ENCODE measurements at regions not wholly inside any gene's neighbourhood (a gene's known extent, or its start where the extent isn't known, plus 50 kb on each side); places are given as distances from the start of the nearest gene placed in this dataset.
A peak's percentile ranks its signal among the peaks of the same experiment; 100 is the strongest.

- 40% methylated on average over 1 of the region's 3 CpGs for WGBS (ENCODE audit: insufficient coverage)
- no peaks in the 10 kb centered on the region for H3K27me3 ChIP-seq (replicated peaks in 1 of 2; ENCODE audit: control insufficient read depth in 2 of 2, extremely low read depth in 1 of 2, insufficient read depth in 2 of 2, low read length in 1 of 2)
- H3K27ac Mint-ChIP-seq: no peak overlapping the region
- no peak for ATAC-seq (replicated peaks in 1 of 4)
- DNase-seq: no peak
- no peak overlapping the region for H3K4me3 ChIP-seq (ENCODE audit: control insufficient read depth in 1 of 2, extremely low read depth in 1 of 2, low read length in 1 of 2)
- H3K9me3 Mint-ChIP-seq: no peaks in the 10 kb centered on the region
- H3K36me3 ChIP-seq (ENCODE audit: control insufficient read depth in 2 of 2, extremely low read depth in 1 of 2, insufficient read depth in 1 of 2, low read length in 1 of 2): no peaks in the 10 kb centered on the region
- no peaks in the 10 kb centered on the region for H3K4me1 ChIP-seq (ENCODE audit: control insufficient read depth in 1 of 2, extremely low read depth in 1 of 2, insufficient read depth in 2 of 2, low read length in 2 of 2)
- H3K27me3 Mint-ChIP-seq: peaks cover 2 to 6% of the 10 kb centered on the region in 2 donors
- no peaks in the 10 kb centered on the region for H3K9me3 ChIP-seq
- no peak overlapping the region for H3K27ac ChIP-seq (ENCODE audit: low read length)
- no peaks in the 10 kb centered on the region for H3K36me3 Mint-ChIP-seq
- CTCF ChIA-PET: no interaction called here
- no peaks in the 10 kb centered on the region for H3K4me1 Mint-ChIP-seq
- POLR2A ChIA-PET: interaction anchor here in 1 of 2 donors (0.6 kb wide), 1 partner anchor 578 kb away, joined by 6 read pairs; no protein-coding TSS in a partner anchor
- no peak overlapping the region for H3K4me3 Mint-ChIP-seq
Measured at GRCh38 chr4:81930506-81931238, 443.1 kb downstream of the HNRNPD start.

- ChIA-PET POLR2A (no interaction called here), CTCF (interaction anchor here in 1 of 2 donors (0.6 kb wide), 1 partner anchor 48 kb away, joined by 3 read pairs; no protein-coding TSS in a partner anchor)
- Mint-ChIP-seq H3K4me3 (no peak overlapping the region), H3K27me3 (peaks cover 14 to 23% of the 10 kb centered on the region in 2 donors), H3K36me3 (no peaks in the 10 kb centered on the region), H3K27ac (no peak overlapping the region), H3K4me1 (peaks cover 0 to 2% (median 0%) of the 10 kb centered on the region in 3 donors), H3K9me3 (no peaks in the 10 kb centered on the region)
- no peak overlapping the region for H3K27ac ChIP-seq (ENCODE audit: low read length)
- no peaks in the 10 kb centered on the region for H3K9me3 ChIP-seq
- 40% methylated on average over 1 of the region's 2 CpGs for WGBS (ENCODE audit: insufficient coverage)
- no peak for ATAC-seq (replicated peaks in 1 of 4)
- H3K27me3 ChIP-seq (replicated peaks in 1 of 2; ENCODE audit: control insufficient read depth in 2 of 2, extremely low read depth in 1 of 2, insufficient read depth in 2 of 2, low read length in 1 of 2): peaks cover 0 to 5% of the 10 kb centered on the region in 2 experiments
- H3K36me3 ChIP-seq (ENCODE audit: control insufficient read depth in 2 of 2, extremely low read depth in 1 of 2, insufficient read depth in 1 of 2, low read length in 1 of 2): no peaks in the 10 kb centered on the region
- DNase-seq: no peak
- H3K4me1 ChIP-seq (ENCODE audit: control insufficient read depth in 1 of 2, extremely low read depth in 1 of 2, insufficient read depth in 2 of 2, low read length in 2 of 2): no peaks in the 10 kb centered on the region
- no peak overlapping the region for H3K4me3 ChIP-seq (ENCODE audit: control insufficient read depth in 1 of 2, extremely low read depth in 1 of 2, low read length in 1 of 2)
Measured at GRCh38 chr4:81923140-81923539, 450.7 kb downstream of the HNRNPD start.

- no peaks in the 10 kb centered on the region for H3K9me3 Mint-ChIP-seq
- no peaks in the 10 kb centered on the region for H3K9me3 ChIP-seq
- no peak for ATAC-seq (replicated peaks in 1 of 4)
- H3K36me3 ChIP-seq (ENCODE audit: control insufficient read depth in 2 of 2, extremely low read depth in 1 of 2, insufficient read depth in 1 of 2, low read length in 1 of 2): no peaks in the 10 kb centered on the region
- H3K4me3 ChIP-seq (ENCODE audit: control insufficient read depth in 1 of 2, extremely low read depth in 1 of 2, low read length in 1 of 2): no peak overlapping the region
- H3K27ac ChIP-seq (ENCODE audit: low read length): no peak overlapping the region
- CTCF ChIA-PET: no interaction called here
- H3K4me1 ChIP-seq (ENCODE audit: control insufficient read depth in 1 of 2, extremely low read depth in 1 of 2, insufficient read depth in 2 of 2, low read length in 2 of 2): no peaks in the 10 kb centered on the region
- POLR2A ChIA-PET: no interaction called here
- H3K4me1 Mint-ChIP-seq: peaks cover 0 to 2% (median 0%) of the 10 kb centered on the region in 3 donors
- peaks cover 0 to 5% of the 10 kb centered on the region in 2 experiments for H3K27me3 ChIP-seq (replicated peaks in 1 of 2; ENCODE audit: control insufficient read depth in 2 of 2, extremely low read depth in 1 of 2, insufficient read depth in 2 of 2, low read length in 1 of 2)
- H3K4me3 Mint-ChIP-seq: no peak overlapping the region
- peaks cover 14 to 23% of the 10 kb centered on the region in 2 donors for H3K27me3 Mint-ChIP-seq
- DNase-seq: no peak
- no peak overlapping the region for H3K27ac Mint-ChIP-seq
- no peaks in the 10 kb centered on the region for H3K36me3 Mint-ChIP-seq
- no CpG with 5 or more reads among the region's 3 CpGs for WGBS (ENCODE audit: insufficient coverage)
Measured at GRCh38 chr4:81922313-81922712, 450.6 kb upstream of the RASGEF1B start.

- Mint-ChIP-seq H3K36me3 (no peaks in the 10 kb centered on the region), H3K27ac (no peak overlapping the region), H3K4me3 (no peak overlapping the region), H3K9me3 (no peaks in the 10 kb centered on the region), H3K4me1 (peaks cover 0 to 2% (median 0%) of the 10 kb centered on the region in 3 donors), H3K27me3 (peaks cover 14 to 20% of the 10 kb centered on the region in 2 donors)
- Histone ChIP-seq H3K4me3 (ENCODE audit: control insufficient read depth in 1 of 2, extremely low read depth in 1 of 2, low read length in 1 of 2) (no peak overlapping the region), H3K27me3 (replicated peaks in 1 of 2; ENCODE audit: control insufficient read depth in 2 of 2, extremely low read depth in 1 of 2, insufficient read depth in 2 of 2, low read length in 1 of 2) (peaks cover 0 to 5% of the 10 kb centered on the region in 2 experiments), H3K9me3 (no peaks in the 10 kb centered on the region), H3K36me3 (ENCODE audit: control insufficient read depth in 2 of 2, extremely low read depth in 1 of 2, insufficient read depth in 1 of 2, low read length in 1 of 2) (no peaks in the 10 kb centered on the region), H3K27ac (ENCODE audit: low read length) (no peak overlapping the region), H3K4me1 (ENCODE audit: control insufficient read depth in 1 of 2, extremely low read depth in 1 of 2, insufficient read depth in 2 of 2, low read length in 2 of 2) (no peaks in the 10 kb centered on the region)
- ATAC-seq (replicated peaks in 1 of 4): no peak
- WGBS (ENCODE audit: insufficient coverage): 83% methylated on average over 1 of the region's 4 CpGs
- POLR2A ChIA-PET: no interaction called here
- no peak for DNase-seq
- CTCF ChIA-PET: no interaction called here
Measured at GRCh38 chr4:81921751-81922159, 450.0 kb upstream of the RASGEF1B start.

GRCh38 chr4:81919810-81920209 lies 448.1 kb upstream of the RASGEF1B start:
- peaks cover 0 to 2% (median 0%) of the 10 kb centered on the region in 3 donors for H3K4me1 Mint-ChIP-seq
- no peaks in the 10 kb centered on the region for H3K9me3 ChIP-seq
- ChIA-PET POLR2A (no interaction called here), CTCF (no interaction called here)
- H3K4me3 ChIP-seq (ENCODE audit: control insufficient read depth in 1 of 2, extremely low read depth in 1 of 2, low read length in 1 of 2): no peak overlapping the region
- ATAC-seq (replicated peaks in 1 of 4) (no peak), DNase-seq (peak in 1 of 35 experiments; percentile 2)
- peaks cover 0 to 5% of the 10 kb centered on the region in 2 experiments for H3K27me3 ChIP-seq (replicated peaks in 1 of 2; ENCODE audit: control insufficient read depth in 2 of 2, extremely low read depth in 1 of 2, insufficient read depth in 2 of 2, low read length in 1 of 2)
- peaks cover 13 to 23% of the 10 kb centered on the region in 2 donors for H3K27me3 Mint-ChIP-seq
- H3K9me3 Mint-ChIP-seq: no peaks in the 10 kb centered on the region
- no peak overlapping the region for H3K4me3 Mint-ChIP-seq
- no peaks in the 10 kb centered on the region for H3K4me1 ChIP-seq (ENCODE audit: control insufficient read depth in 1 of 2, extremely low read depth in 1 of 2, insufficient read depth in 2 of 2, low read length in 2 of 2)
- H3K36me3 Mint-ChIP-seq: no peaks in the 10 kb centered on the region
- H3K36me3 ChIP-seq (ENCODE audit: control insufficient read depth in 2 of 2, extremely low read depth in 1 of 2, insufficient read depth in 1 of 2, low read length in 1 of 2): no peaks in the 10 kb centered on the region
- no peak overlapping the region for H3K27ac Mint-ChIP-seq
- H3K27ac ChIP-seq (ENCODE audit: low read length): no peak overlapping the region
- no CpG with 5 or more reads among the region's 1 CpG for WGBS (ENCODE audit: insufficient coverage)

GRCh38 chr4:81919223-81919622 lies 447.5 kb upstream of the RASGEF1B start:
- no peak overlapping the region for H3K4me3 Mint-ChIP-seq

More at GRCh38 chr4:81919223-81919622, 447.5 kb upstream of the RASGEF1B start:
- Histone ChIP-seq H3K4me1 (ENCODE audit: control insufficient read depth in 1 of 2, extremely low read depth in 1 of 2, insufficient read depth in 2 of 2, low read length in 2 of 2) (no peaks in the 10 kb centered on the region), H3K9me3 (no peaks in the 10 kb centered on the region), H3K27me3 (replicated peaks in 1 of 2; ENCODE audit: control insufficient read depth in 2 of 2, extremely low read depth in 1 of 2, insufficient read depth in 2 of 2, low read length in 1 of 2) (peaks cover 0 to 5% of the 10 kb centered on the region in 2 experiments), H3K4me3 (ENCODE audit: control insufficient read depth in 1 of 2, extremely low read depth in 1 of 2, low read length in 1 of 2) (no peak overlapping the region), H3K27ac (ENCODE audit: low read length) (no peak overlapping the region), H3K36me3 (ENCODE audit: control insufficient read depth in 2 of 2, extremely low read depth in 1 of 2, insufficient read depth in 1 of 2, low read length in 1 of 2) (no peaks in the 10 kb centered on the region)
- Mint-ChIP-seq H3K27ac (no peak overlapping the region), H3K27me3 (peaks cover 14 to 19% of the 10 kb centered on the region in 2 donors), H3K9me3 (no peaks in the 10 kb centered on the region), H3K36me3 (no peaks in the 10 kb centered on the region), H3K4me1 (peaks cover 0 to 2% (median 0%) of the 10 kb centered on the region in 3 donors)
- CTCF ChIA-PET: interaction anchor here in 1 of 2 donors (0.6 to 0.8 kb wide), 2 partner anchors 32 to 43 kb away, joined by 3 to 4 read pairs; no protein-coding TSS in a partner anchor
- ATAC-seq (replicated peaks in 1 of 4): peak in 2 of 4 experiments; percentile 30 to 49
- WGBS (ENCODE audit: insufficient coverage): 80% methylated on average over 3 of the region's 4 CpGs
- peak in 1 of 35 experiments; percentile 14 for DNase-seq
- POLR2A ChIA-PET: interaction anchor here in 1 of 2 donors (0.6 kb wide), 1 partner anchor 19 kb away, joined by 5 read pairs; no protein-coding TSS in a partner anchor

Data from T-cell (primary cell).